OCI-LY3 (cell line): ENCODE measurements at regions not wholly inside any gene's neighbourhood (a gene's known extent, or its start where the extent isn't known, plus 50 kb on each side); places are given as distances from the start of the nearest gene placed in this dataset.

Experiments
- H2AFZ ChIP-seq: fragments of 200-600, 300-600 bp; shearing (Covaris generic); 2 replicates; pipeline ENCODE4 v1.6.0; 2014; ENCODE audit warnings: antibody characterized with exemption, low read depth, low read length
- H3K27ac ChIP-seq: fragments of 200-600, 300-600 bp; sonication (generic); 2 replicates; pipeline ENCODE4 v1.5.1; 2014; ENCODE audit warnings: mild to moderate bottlenecking, low read length, moderate library complexity, mixed read lengths
- H3K27me3 ChIP-seq: fragments of 200-600, 300-600 bp; sonication (generic); 2 replicates; pipeline ENCODE4 v1.6.1; 2014; ENCODE audit warnings: low read depth, low read length, mixed read lengths
- H3K36me3 ChIP-seq: fragments of 200-600, 300-600 bp; sonication (generic); replicated peaks from 2 replicates; pipeline ENCODE3; 2014; ENCODE audit warnings: low read depth, low read length, mixed read lengths
- H3K4me1 ChIP-seq: fragments of 300-600, 200-600 bp; sonication (generic); 2 replicates; pipeline ENCODE4 v1.6.1; 2014; ENCODE audit warnings: low read length, mixed read lengths
- H3K4me2 ChIP-seq: fragments of 200-600, 300-600 bp; sonication (generic); 2 replicates; pipeline ENCODE4 v1.6.1; 2014; ENCODE audit warnings: low read length, mixed read lengths
- H3K4me3 ChIP-seq: fragments of 300-600, 200-600 bp; sonication (generic); 2 replicates; pipeline ENCODE4 v1.5.1; 2014; ENCODE audit warnings: antibody characterized with exemption, mild to moderate bottlenecking, low read length, moderate library complexity
- H3K79me2 ChIP-seq: fragments of 300-600, 200-600 bp; shearing (Covaris generic); 2 replicates; pipeline ENCODE4 v1.6.1; 2014; ENCODE audit warnings: mild to moderate bottlenecking, low read length, mixed read lengths
- H3K9ac ChIP-seq: fragments of 300-600, 200-600 bp; shearing (Covaris generic); 2 replicates; pipeline ENCODE4 v1.6.0; 2014; ENCODE audit warnings: mild to moderate bottlenecking, low read length, moderate library complexity
- H3K9me3 ChIP-seq: fragments of 200-600, 300-600 bp; shearing (Covaris generic); 2 replicates; pipeline ENCODE4 v1.6.1; 2014; ENCODE audit warnings: low read length, mixed read lengths; ENCODE audit not compliant: insufficient read depth
- H4K20me1 ChIP-seq: fragments of 200-600, 300-600 bp; sonication (generic); 2 replicates; pipeline ENCODE4 v1.6.1; 2016; ENCODE audit warnings: low read length, mixed read lengths; ENCODE audit not compliant: insufficient read depth
- EZH2phosphoT487 ChIP-seq: fragments of 200-600 bp; shearing (Covaris generic); IDR thresholded peaks from 2 replicates; pipeline ENCODE4 v1.6.1; 2018; ENCODE audit warnings: antibody characterized with exemption, mixed run types, low read depth
- TF ChIP-seq, protein P1 (sequence below): fragments of 200-600, 300-600 bp; sonication (generic); IDR thresholded peaks from 2 replicates; pipeline ENCODE4 v1.5.1; 2014; ENCODE audit warnings: antibody characterized with exemption, low read length, low read depth

DNA sequence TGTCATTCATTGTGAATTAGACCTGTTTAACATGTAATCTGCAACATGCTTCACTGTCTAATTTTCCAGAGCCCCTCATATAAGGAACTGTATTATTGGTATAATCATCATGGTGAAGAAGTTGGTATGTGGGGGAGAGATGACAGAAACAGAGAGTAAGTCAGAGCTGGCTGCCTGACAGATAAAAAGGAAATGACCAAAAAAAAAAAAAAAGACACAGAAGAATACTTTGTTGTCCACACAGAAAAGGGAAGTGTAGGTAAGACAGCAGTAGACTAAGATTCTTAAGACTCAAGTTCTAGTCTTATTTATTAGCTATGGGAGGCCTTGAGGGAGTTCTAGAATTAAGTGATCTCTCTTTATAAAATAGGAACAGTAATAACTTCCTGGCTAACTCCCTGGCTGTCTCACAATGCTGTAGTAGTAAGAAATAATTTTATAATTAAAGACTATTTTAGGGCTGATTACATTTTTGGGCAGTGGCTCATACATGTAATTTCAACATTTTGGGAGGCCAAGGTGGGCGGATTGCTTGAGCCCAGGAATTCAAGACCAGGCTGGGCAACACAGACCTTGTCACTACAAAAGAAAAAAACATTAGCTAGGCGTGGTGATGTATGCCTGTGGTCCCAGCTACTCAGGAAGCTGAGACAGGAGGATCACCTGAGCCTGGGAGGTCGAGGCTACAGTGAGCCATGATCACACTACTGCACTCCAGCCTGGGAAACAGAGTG lies 102.5 kb downstream of the PRL start:
- peaks cover 10% of the 10 kb centered on the region; the same call in 1 of the 2 replicates for H3K4me1 ChIP-seq
- TF ChIP-seq, protein P1, sequence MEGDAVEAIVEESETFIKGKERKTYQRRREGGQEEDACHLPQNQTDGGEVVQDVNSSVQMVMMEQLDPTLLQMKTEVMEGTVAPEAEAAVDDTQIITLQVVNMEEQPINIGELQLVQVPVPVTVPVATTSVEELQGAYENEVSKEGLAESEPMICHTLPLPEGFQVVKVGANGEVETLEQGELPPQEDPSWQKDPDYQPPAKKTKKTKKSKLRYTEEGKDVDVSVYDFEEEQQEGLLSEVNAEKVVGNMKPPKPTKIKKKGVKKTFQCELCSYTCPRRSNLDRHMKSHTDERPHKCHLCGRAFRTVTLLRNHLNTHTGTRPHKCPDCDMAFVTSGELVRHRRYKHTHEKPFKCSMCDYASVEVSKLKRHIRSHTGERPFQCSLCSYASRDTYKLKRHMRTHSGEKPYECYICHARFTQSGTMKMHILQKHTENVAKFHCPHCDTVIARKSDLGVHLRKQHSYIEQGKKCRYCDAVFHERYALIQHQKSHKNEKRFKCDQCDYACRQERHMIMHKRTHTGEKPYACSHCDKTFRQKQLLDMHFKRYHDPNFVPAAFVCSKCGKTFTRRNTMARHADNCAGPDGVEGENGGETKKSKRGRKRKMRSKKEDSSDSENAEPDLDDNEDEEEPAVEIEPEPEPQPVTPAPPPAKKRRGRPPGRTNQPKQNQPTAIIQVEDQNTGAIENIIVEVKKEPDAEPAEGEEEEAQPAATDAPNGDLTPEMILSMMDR, result no peak
- TF ChIP-seq EZH2phosphoT487, result no peak
- no peak overlapping the region for H3K9ac ChIP-seq
- no peak overlapping the region for H3K4me3 ChIP-seq
- no peaks in the 10 kb centered on the region for H3K79me2 ChIP-seq
- no peaks in the 10 kb centered on the region for H3K27me3 ChIP-seq
- no peaks in the 10 kb centered on the region for H4K20me1 ChIP-seq
- H3K27ac ChIP-seq, result no peak overlapping the region
- no peak overlapping the region for H2AFZ ChIP-seq
- no peaks in the 10 kb centered on the region for H3K36me3 ChIP-seq
- H3K4me2 ChIP-seq, result no peak overlapping the region
- no peaks in the 10 kb centered on the region for H3K9me3 ChIP-seq

DNA sequence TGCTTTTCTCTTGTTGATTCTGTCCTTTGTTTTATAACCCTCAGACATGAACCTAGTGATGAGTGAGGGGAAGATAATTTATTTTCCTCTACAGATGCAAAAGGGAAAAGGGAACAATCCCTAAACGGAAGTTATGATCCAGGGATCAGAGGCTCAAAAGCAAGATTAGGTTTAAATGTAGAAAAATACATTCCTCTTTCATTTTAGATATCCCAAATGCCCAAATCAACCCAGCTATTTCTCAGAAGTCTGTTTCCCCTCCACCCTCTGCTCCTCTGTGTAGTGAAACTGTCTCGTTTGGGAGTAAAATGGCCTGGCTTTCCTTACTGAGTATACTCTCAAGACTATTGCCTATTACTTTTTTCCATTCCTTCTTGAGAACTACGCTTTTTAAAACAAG lies 97.1 kb downstream of the PRL start:
- no peaks in the 10 kb centered on the region for H4K20me1 ChIP-seq

GRCh38 chr6:22204153-22204552 lies 92.7 kb downstream of the PRL start:
- no peaks in the 10 kb centered on the region for H3K4me1 ChIP-seq
- H3K4me3 ChIP-seq, result no peak overlapping the region
- H3K9me3 ChIP-seq, result no peaks in the 10 kb centered on the region
- no peak overlapping the region for H3K27ac ChIP-seq
- no peaks in the 10 kb centered on the region for H3K27me3 ChIP-seq
- H3K79me2 ChIP-seq, result no peaks in the 10 kb centered on the region
- no peak for TF ChIP-seq EZH2phosphoT487
- TF ChIP-seq, protein P1, result no peak
- no peak overlapping the region for H3K9ac ChIP-seq
- H3K36me3 ChIP-seq, result no peaks in the 10 kb centered on the region
- H2AFZ ChIP-seq, result no peak overlapping the region
- H4K20me1 ChIP-seq, result no peaks in the 10 kb centered on the region
- H3K4me2 ChIP-seq, result no peak overlapping the region

More for the DNA sequence above, 97.1 kb downstream of the PRL start:
- H2AFZ ChIP-seq, result no peak overlapping the region
- no peaks in the 10 kb centered on the region for H3K79me2 ChIP-seq
- H3K9ac ChIP-seq, result no peak overlapping the region
- no peak overlapping the region for H3K27ac ChIP-seq
- no peaks in the 10 kb centered on the region for H3K36me3 ChIP-seq
- TF ChIP-seq, protein P1, result no peak
- TF ChIP-seq EZH2phosphoT487, result no peak
- no peaks in the 10 kb centered on the region for H3K9me3 ChIP-seq
- H3K4me2 ChIP-seq, result no peak overlapping the region
- no peaks in the 10 kb centered on the region for H3K27me3 ChIP-seq
- no peaks in the 10 kb centered on the region; the same call in 1 of the 2 replicates for H3K4me1 ChIP-seq
- H3K4me3 ChIP-seq, result no peak overlapping the region

DNA sequence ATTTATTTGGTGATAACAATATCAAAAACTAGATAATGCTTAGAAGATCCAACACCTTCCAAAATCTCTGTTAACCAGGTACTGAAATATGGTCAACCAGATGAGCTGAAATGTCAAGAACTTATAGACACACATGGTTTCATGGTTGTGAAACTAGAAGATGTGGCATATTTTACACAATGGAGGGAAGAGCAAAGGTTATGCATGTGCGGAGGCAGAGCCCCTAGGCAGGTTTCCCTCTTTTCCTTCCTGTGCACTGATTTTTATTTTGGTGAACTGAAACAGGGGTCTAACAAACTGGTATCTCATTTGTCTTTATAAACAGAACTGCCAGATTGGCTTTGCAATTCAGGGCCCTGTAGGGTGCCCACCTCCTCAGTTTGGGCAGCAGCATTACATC lies 91.6 kb downstream of the PRL start:
- Histone ChIP-seq H3K79me2 (no peaks in the 10 kb centered on the region), H2AFZ (no peak overlapping the region), H4K20me1 (no peaks in the 10 kb centered on the region), H3K27me3 (no peaks in the 10 kb centered on the region), H3K9ac (no peak overlapping the region), H3K4me2 (no peak overlapping the region), H3K9me3 (no peaks in the 10 kb centered on the region), H3K4me3 (no peak overlapping the region), H3K27ac (no peak overlapping the region), H3K36me3 (no peaks in the 10 kb centered on the region), H3K4me1 (no peaks in the 10 kb centered on the region)
- TF ChIP-seq, protein P1, result no peak
- no peak for TF ChIP-seq EZH2phosphoT487
